Uterus (tissue), 3 donors: ENCODE measurements at regions not wholly inside any gene's neighbourhood (a gene's known extent, or its start where the extent isn't known, plus 50 kb on each side); places are given as distances from the start of the nearest gene placed in this dataset.

ENCODE experiments used
- DNase-seq, 2 donors: peaks; one replicate each; pipeline ENCODE4 v3.0.0-alpha.2; 2019 to 2020
- H3K27ac ChIP-seq, 2 donors: fragments of 200-600 bp; sonication (generic); 1 replicate in 1 of 2; 2 replicates in 1 of 2; pipeline ENCODE4 v1.5.1; 2016 to 2018
- H3K27me3 ChIP-seq, 2 donors: fragments of 200-600 bp; sonication (generic); one replicate each; pipeline ENCODE4 v1.5.1; 2018 to 2019; ENCODE audit warnings: control low read depth in 1 of 2
- H3K36me3 ChIP-seq, 2 donors: fragments of 200-600 bp; sonication (generic); one replicate each; pipeline ENCODE4 v1.5.1; 2019; ENCODE audit warnings: control low read depth in 1 of 2
- H3K4me1 ChIP-seq, 2 donors: fragments of 200-600 bp; sonication (generic); one replicate each; pipeline ENCODE4 v1.5.1; 2018 to 2019; ENCODE audit warnings: control low read depth in 1 of 2
- H3K4me3 ChIP-seq, 2 donors: fragments of 200-600 bp; sonication (generic); 1 replicate in 1 of 2; 2 replicates in 1 of 2; pipeline ENCODE4 v1.5.1; 2018 to 2019; ENCODE audit warnings: mild to moderate bottlenecking in 1 of 2
- H3K9me3 ChIP-seq, 2 donors: fragments of 200-600 bp; sonication (generic); one replicate each; pipeline ENCODE4 v1.5.1; 2019; ENCODE audit warnings: control low read depth in 1 of 2
- POLR2A ChIP-seq, 2 donors: fragments of 450-650 bp; IDR thresholded peaks; one replicate each; pipeline ENCODE4 v1.6.1; 2016; ENCODE audit warnings: antibody characterized with exemption in 2 of 2, mild to moderate bottlenecking in 1 of 2, moderate library complexity in 1 of 2
- intact Hi-C: fragments of 100-400 bp; cut with DNase I; formaldehyde crosslinking; loops from one replicate; pipeline ENCODE4 v1.15.1; 2023; ENCODE audit warnings: low total_unique reads
- TF ChIP-seq, protein P1 (sequence below), 4 experiments: fragments of 200-600 bp in 2 of 4; fragments of 450-650 bp in 2 of 4; sonication (generic) in 2 of 4; IDR thresholded peaks; one replicate each; pipeline ENCODE4 v1.5.1; 2016 to 2019; ENCODE audit warnings: antibody characterized with exemption in 4 of 4, mild to moderate bottlenecking in 2 of 4, moderate library complexity in 1 of 4
- donor health status: DM: yes; HTN: yes; CAD: no.

DNA sequence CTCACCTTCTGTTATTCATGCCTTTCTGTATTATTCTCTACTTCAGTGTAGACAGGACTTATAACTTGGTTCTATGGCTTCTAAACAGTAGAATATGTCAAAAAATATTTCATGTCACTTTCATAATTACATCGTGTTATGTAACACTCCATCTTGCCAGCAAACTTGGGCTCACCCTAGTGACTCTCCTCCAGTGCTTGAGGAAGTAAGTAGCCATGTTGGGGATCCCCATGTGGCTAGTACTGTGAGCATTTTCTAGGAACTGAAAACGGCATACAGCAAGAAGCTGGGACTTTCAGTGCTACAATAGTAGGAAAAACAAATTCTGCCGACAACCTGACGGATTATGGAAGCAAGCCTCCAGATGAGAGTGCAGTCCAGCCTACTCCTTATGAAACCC is 495.6 kb downstream of the SLITRK6 start:
- no peaks in the 10 kb centered on the region for H3K4me1 ChIP-seq
- intact Hi-C loops: no loop called here
- H3K27ac ChIP-seq: no peak overlapping the region
- no peaks in the 10 kb centered on the region for H3K27me3 ChIP-seq
- H3K9me3 ChIP-seq: no peaks in the 10 kb centered on the region
- no peaks in the 10 kb centered on the region for H3K36me3 ChIP-seq
- no peak for DNase-seq
- TF ChIP-seq, protein P1, sequence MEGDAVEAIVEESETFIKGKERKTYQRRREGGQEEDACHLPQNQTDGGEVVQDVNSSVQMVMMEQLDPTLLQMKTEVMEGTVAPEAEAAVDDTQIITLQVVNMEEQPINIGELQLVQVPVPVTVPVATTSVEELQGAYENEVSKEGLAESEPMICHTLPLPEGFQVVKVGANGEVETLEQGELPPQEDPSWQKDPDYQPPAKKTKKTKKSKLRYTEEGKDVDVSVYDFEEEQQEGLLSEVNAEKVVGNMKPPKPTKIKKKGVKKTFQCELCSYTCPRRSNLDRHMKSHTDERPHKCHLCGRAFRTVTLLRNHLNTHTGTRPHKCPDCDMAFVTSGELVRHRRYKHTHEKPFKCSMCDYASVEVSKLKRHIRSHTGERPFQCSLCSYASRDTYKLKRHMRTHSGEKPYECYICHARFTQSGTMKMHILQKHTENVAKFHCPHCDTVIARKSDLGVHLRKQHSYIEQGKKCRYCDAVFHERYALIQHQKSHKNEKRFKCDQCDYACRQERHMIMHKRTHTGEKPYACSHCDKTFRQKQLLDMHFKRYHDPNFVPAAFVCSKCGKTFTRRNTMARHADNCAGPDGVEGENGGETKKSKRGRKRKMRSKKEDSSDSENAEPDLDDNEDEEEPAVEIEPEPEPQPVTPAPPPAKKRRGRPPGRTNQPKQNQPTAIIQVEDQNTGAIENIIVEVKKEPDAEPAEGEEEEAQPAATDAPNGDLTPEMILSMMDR (IDR thresholded peaks at IDR 0.05): no peak
- no peak for TF ChIP-seq POLR2A (IDR thresholded peaks at IDR 0.05)
- H3K4me3 ChIP-seq: no peak overlapping the region

DNA sequence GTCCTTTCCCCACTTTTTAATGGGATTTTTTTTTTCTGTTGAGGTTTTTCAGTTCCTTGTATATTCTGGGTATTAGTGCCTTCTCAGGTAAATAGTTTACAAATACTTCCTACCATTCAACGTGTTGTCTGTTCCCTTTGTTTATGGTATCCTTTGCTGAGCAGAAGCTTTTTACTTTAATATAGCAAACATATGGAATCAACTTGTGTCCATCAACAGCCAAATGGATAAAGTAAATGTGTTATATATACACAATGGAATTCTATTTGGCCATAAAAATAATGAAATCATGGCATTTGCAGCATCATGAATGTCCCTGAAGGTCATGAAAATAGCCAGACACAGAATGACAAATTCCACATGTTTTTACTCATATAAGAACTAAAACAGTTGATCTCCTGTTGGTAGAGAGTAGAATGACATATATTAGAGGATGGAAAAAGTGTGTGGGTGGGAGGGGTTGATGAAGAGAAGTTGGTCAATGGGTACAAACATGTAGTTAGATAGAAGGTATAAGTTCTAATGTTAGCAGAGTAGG is 500.8 kb downstream of the SLITRK6 start:
- no peak for TF ChIP-seq POLR2A (IDR thresholded peaks at IDR 0.05)
- TF ChIP-seq, protein P1 (IDR thresholded peaks at IDR 0.05): no peak
- no peaks in the 10 kb centered on the region for H3K27me3 ChIP-seq
- no peaks in the 10 kb centered on the region for H3K9me3 ChIP-seq
- no peak overlapping the region for H3K4me3 ChIP-seq
- DNase-seq: no peak
- H3K36me3 ChIP-seq: peaks cover 0 to 2% of the 10 kb centered on the region in 2 donors
- intact Hi-C loops: no loop called here
- no peak overlapping the region for H3K27ac ChIP-seq
- H3K4me1 ChIP-seq: no peaks in the 10 kb centered on the region

- H3K27ac ChIP-seq: no peak overlapping the region
- H3K36me3 ChIP-seq: no peaks in the 10 kb centered on the region
- H3K9me3 ChIP-seq: no peaks in the 10 kb centered on the region
- no peak overlapping the region for H3K4me3 ChIP-seq
- TF ChIP-seq, protein P1 (IDR thresholded peaks at IDR 0.05): no peak
- TF ChIP-seq POLR2A (IDR thresholded peaks at IDR 0.05): no peak
- no peaks in the 10 kb centered on the region for H3K27me3 ChIP-seq
- intact Hi-C loops: no loop called here
- H3K4me1 ChIP-seq: no peaks in the 10 kb centered on the region
- DNase-seq: no peak
Measured at GRCh38 chr13:85288698-85289097, 510.5 kb downstream of the SLITRK6 start.

- Histone ChIP-seq H3K27ac (no peak overlapping the region), H3K36me3 (no peaks in the 10 kb centered on the region), H3K9me3 (no peaks in the 10 kb centered on the region), H3K4me3 (no peak overlapping the region), H3K4me1 (no peaks in the 10 kb centered on the region), H3K27me3 (no peaks in the 10 kb centered on the region)
- no peak for DNase-seq
- TF ChIP-seq POLR2A (IDR thresholded peaks at IDR 0.05): no peak
- TF ChIP-seq, protein P1 (IDR thresholded peaks at IDR 0.05): no peak
- intact Hi-C loops: no loop called here
Measured at GRCh38 chr13:85287528-85287927, 511.7 kb downstream of the SLITRK6 start.

DNA sequence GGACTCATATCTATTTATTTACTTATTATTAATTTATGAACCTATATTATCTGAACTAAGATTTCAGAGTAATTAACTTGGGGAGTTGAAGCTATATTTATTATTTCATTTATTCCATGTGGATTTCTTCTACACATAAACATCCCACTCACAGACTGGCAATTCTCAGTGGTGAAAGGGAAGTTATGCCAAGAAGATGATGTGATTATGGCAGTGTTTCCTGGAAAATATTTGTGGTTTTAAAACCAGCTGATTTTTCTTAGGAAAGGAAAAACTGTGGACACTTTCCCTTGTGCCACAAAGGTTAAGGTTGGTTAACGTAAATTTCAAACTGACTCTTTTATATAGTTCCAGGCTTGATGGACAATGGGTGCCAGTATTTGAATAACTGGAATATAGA is 513.1 kb downstream of the SLITRK6 start:
- TF ChIP-seq, protein P1 (IDR thresholded peaks at IDR 0.05): no peak
- no peak for TF ChIP-seq POLR2A (IDR thresholded peaks at IDR 0.05)
- no peak overlapping the region for H3K27ac ChIP-seq
- intact Hi-C loops: no loop called here
- H3K9me3 ChIP-seq: no peaks in the 10 kb centered on the region
- H3K4me3 ChIP-seq: no peak overlapping the region
- no peaks in the 10 kb centered on the region for H3K4me1 ChIP-seq
- DNase-seq: no peak
- no peaks in the 10 kb centered on the region for H3K27me3 ChIP-seq
- H3K36me3 ChIP-seq: no peaks in the 10 kb centered on the region
